ENCODE measurements at regions not wholly inside any gene's neighbourhood (a gene's known extent, or its start where the extent isn't known, plus 50 kb on each side); places are given as distances from the start of the nearest gene placed in this dataset.
"Not testable (repeated sequence)": the region's sequence is repeated elsewhere in the genome, so short reads cannot be mapped to it uniquely, and the experiment has no call there.

- no peak for DNase-seq
These were observed 434.3 kb downstream of the ETS1 start for GRCh38 chr11:128152796-128153696.

GRCh38 chr11:128151780-128152179, 435.6 kb downstream of the ETS1 start:
- no peak for DNase-seq

- no peak for DNase-seq
These were observed 436.0 kb downstream of the ETS1 start for GRCh38 chr11:128151338-128151737.

GRCh38 chr11:128148208-128148607, 439.1 kb downstream of the ETS1 start:
- DNase-seq, result no peak

GRCh38 chr11:128146926-128147605, 440.3 kb downstream of the ETS1 start:
- no peak for DNase-seq

- not testable (repeated sequence) for DNase-seq
These were observed 447.1 kb downstream of the ETS1 start for GRCh38 chr11:128140293-128140692.

- no peak for DNase-seq
These were observed 451.9 kb downstream of the ETS1 start for GRCh38 chr11:128135451-128135850.

- no peak for DNase-seq
These were observed 453.9 kb downstream of the ETS1 start for GRCh38 chr11:128133501-128133900.

GRCh38 chr11:128130052-128130451, 457.3 kb downstream of the ETS1 start:
- DNase-seq, result no peak

- no peak for DNase-seq
These were observed 461.6 kb downstream of the ETS1 start for GRCh38 chr11:128125723-128126122.

GRCh38 chr11:128116885-128117284, 470.5 kb downstream of the ETS1 start:
- DNase-seq, result no peak

GRCh38 chr11:128116447-128116846, 470.9 kb downstream of the ETS1 start:
- no peak for DNase-seq

- DNase-seq, result no peak
These were observed 481.4 kb downstream of the ETS1 start for GRCh38 chr11:128105950-128106349.

GRCh38 chr11:128105511-128105910, 481.8 kb downstream of the ETS1 start:
- no peak for DNase-seq

GRCh38 chr11:128103278-128103873, 484.0 kb downstream of the ETS1 start:
- no peak for DNase-seq

GRCh38 chr11:128098781-128099180, 488.6 kb downstream of the ETS1 start:
- DNase-seq, result no peak

- no peak for DNase-seq
These were observed 491.8 kb downstream of the ETS1 start for GRCh38 chr11:128095466-128095981.

- no peak for DNase-seq
These were observed 493.7 kb downstream of the ETS1 start for GRCh38 chr11:128093689-128094088.

GRCh38 chr11:128089962-128090361, 497.4 kb downstream of the ETS1 start:
- DNase-seq, result no peak

- no peak for DNase-seq
These were observed 500.6 kb downstream of the ETS1 start for GRCh38 chr11:128086794-128087193.

GRCh38 chr11:128085276-128085675, 502.1 kb downstream of the ETS1 start:
- no peak for DNase-seq

- no peak for DNase-seq
These were observed 504.8 kb downstream of the ETS1 start for GRCh38 chr11:128082574-128082973.

GRCh38 chr11:128069665-128070064, 517.7 kb downstream of the ETS1 start:
- DNase-seq, result no peak

GRCh38 chr11:128067780-128068179, 519.6 kb downstream of the ETS1 start:
- DNase-seq, result no peak
